ENCODE measurements at regions not wholly inside any gene's neighbourhood (a gene's known extent, or its start where the extent isn't known, plus 50 kb on each side); places are given as distances from the start of the nearest gene placed in this dataset.

GRCh38 chr10:105840288-105840770 is 1199.2 kb downstream of the SORCS3 start:
- H3K27me3 Mint-ChIP-seq (ENCODE audit: insufficient read depth, unreplicated experiment), result no peaks in the 10 kb centered on the region
- no peaks in the 10 kb centered on the region for H3K4me1 Mint-ChIP-seq (ENCODE audit: low read depth, unreplicated experiment)
- H3K36me3 Mint-ChIP-seq (ENCODE audit: insufficient read depth, unreplicated experiment), result no peaks in the 10 kb centered on the region
- no peak overlapping the region for H3K4me3 ChIP-seq (ENCODE audit: low read depth, low read length)
- H3K36me3 ChIP-seq (ENCODE audit: control insufficient read depth, insufficient read depth, low read length), result no peaks in the 10 kb centered on the region
- TF ChIP-seq CTCF (IDR thresholded peaks at IDR 0.05; ENCODE audit: insufficient read depth in 1 of 2, low read depth in 1 of 2, low read length in 1 of 2, severe bottlenecking in 1 of 2, unreplicated experiment in 1 of 2), result no peak
- H3K4me1 ChIP-seq, result no peaks in the 10 kb centered on the region
- BruUV-seq (replicated peaks), result no TSS peak
- H3K9me3 Mint-ChIP-seq (ENCODE audit: unreplicated experiment), result no peaks in the 10 kb centered on the region
- ChIA-PET POLR2A (no interaction called here), CTCF (no interaction called here)
- no peak overlapping the region for H3K4me3 Mint-ChIP-seq (ENCODE audit: unreplicated experiment)
- no peaks in the 10 kb centered on the region for H3K9me3 ChIP-seq
- H3K27me3 ChIP-seq (replicated peaks; ENCODE audit: control insufficient read depth, insufficient read depth, low read length), result no peaks in the 10 kb centered on the region
- intact Hi-C loops (cut with micrococcal nuclease; ENCODE audit: unreplicated experiment), result no loop called here
- no peak overlapping the region for H3K27ac Mint-ChIP-seq (ENCODE audit: unreplicated experiment)
- no peak for DNase-seq

- no peak overlapping the region for H3K4me3 ChIP-seq (ENCODE audit: low read depth, low read length)
- intact Hi-C loops (cut with micrococcal nuclease; ENCODE audit: unreplicated experiment), result no loop called here
Measured at GRCh38 chr10:105838392-105838791, 1197.3 kb downstream of the SORCS3 start.

GRCh38 chr10:105837951-105838350 is 1196.9 kb downstream of the SORCS3 start:
- no peak for TF ChIP-seq CTCF (IDR thresholded peaks at IDR 0.05; ENCODE audit: insufficient read depth in 1 of 2, low read depth in 1 of 2, low read length in 1 of 2, severe bottlenecking in 1 of 2, unreplicated experiment in 1 of 2)
- no peaks in the 10 kb centered on the region for H3K4me1 Mint-ChIP-seq (ENCODE audit: low read depth, unreplicated experiment)
- Histone ChIP-seq H3K36me3 (ENCODE audit: control insufficient read depth, insufficient read depth, low read length) (no peaks in the 10 kb centered on the region), H3K27me3 (replicated peaks; ENCODE audit: control insufficient read depth, insufficient read depth, low read length) (no peaks in the 10 kb centered on the region), H3K9me3 (no peaks in the 10 kb centered on the region), H3K4me3 (ENCODE audit: low read depth, low read length) (no peak overlapping the region), H3K4me1 (peaks cover 9% of the 10 kb centered on the region)
- H3K9me3 Mint-ChIP-seq (ENCODE audit: unreplicated experiment), result no peaks in the 10 kb centered on the region
- H3K27ac Mint-ChIP-seq (ENCODE audit: unreplicated experiment), result no peak overlapping the region
- BruUV-seq (replicated peaks), result no TSS peak
- intact Hi-C loops (cut with micrococcal nuclease; ENCODE audit: unreplicated experiment), result no loop called here
- H3K27me3 Mint-ChIP-seq (ENCODE audit: insufficient read depth, unreplicated experiment), result no peaks in the 10 kb centered on the region
- ChIA-PET CTCF (no interaction called here), POLR2A (no interaction called here)
- no peak for DNase-seq
- H3K4me3 Mint-ChIP-seq (ENCODE audit: unreplicated experiment), result no peak overlapping the region
- no peaks in the 10 kb centered on the region for H3K36me3 Mint-ChIP-seq (ENCODE audit: insufficient read depth, unreplicated experiment)

More at GRCh38 chr10:105838392-105838791, 1197.3 kb downstream of the SORCS3 start:
- POLR2A ChIA-PET, result no interaction called here
- TF ChIP-seq CTCF (IDR thresholded peaks at IDR 0.05; ENCODE audit: insufficient read depth in 1 of 2, low read depth in 1 of 2, low read length in 1 of 2, severe bottlenecking in 1 of 2, unreplicated experiment in 1 of 2), result no peak
- BruUV-seq (replicated peaks), result no TSS peak
- no peaks in the 10 kb centered on the region for H3K9me3 ChIP-seq
- no peak overlapping the region for H3K4me3 Mint-ChIP-seq (ENCODE audit: unreplicated experiment)
- H3K9me3 Mint-ChIP-seq (ENCODE audit: unreplicated experiment), result no peaks in the 10 kb centered on the region
- H3K36me3 ChIP-seq (ENCODE audit: control insufficient read depth, insufficient read depth, low read length), result no peaks in the 10 kb centered on the region
- no peaks in the 10 kb centered on the region for H3K4me1 Mint-ChIP-seq (ENCODE audit: low read depth, unreplicated experiment)
- DNase-seq, result no peak
- H3K27ac Mint-ChIP-seq (ENCODE audit: unreplicated experiment), result no peak overlapping the region
- no peaks in the 10 kb centered on the region for H3K27me3 Mint-ChIP-seq (ENCODE audit: insufficient read depth, unreplicated experiment)
- CTCF ChIA-PET, result no interaction called here
- no peaks in the 10 kb centered on the region for H3K27me3 ChIP-seq (replicated peaks; ENCODE audit: control insufficient read depth, insufficient read depth, low read length)
- no peaks in the 10 kb centered on the region for H3K36me3 Mint-ChIP-seq (ENCODE audit: insufficient read depth, unreplicated experiment)
- H3K4me1 ChIP-seq, result peaks cover 9% of the 10 kb centered on the region

Measured in Caco-2 (cell line).